ENCODE measurements at regions not wholly inside any gene's neighbourhood (a gene's known extent, or its start where the extent isn't known, plus 50 kb on each side); places are given as distances from the start of the nearest gene placed in this dataset.

DNA sequence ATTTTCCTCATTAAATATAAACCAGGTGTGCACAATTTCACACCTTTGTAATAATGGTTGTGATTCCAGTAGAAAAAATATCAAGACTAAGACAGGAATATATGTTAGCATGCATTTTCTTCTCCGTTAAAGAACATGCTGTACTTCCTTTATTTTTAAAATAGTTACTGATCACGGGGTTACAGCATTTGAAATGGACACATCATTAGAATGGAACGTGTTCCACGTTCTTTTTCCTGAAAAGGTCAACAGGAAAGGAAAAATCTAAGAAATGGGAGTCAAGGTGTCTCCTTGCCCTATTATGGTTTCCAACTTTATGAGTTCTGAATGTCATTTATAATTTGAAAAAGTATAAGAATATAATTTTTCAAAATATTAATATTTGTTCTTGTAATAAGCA, 1325.7 kb downstream of the SLC16A7 start:
- no peak overlapping the region for H3K27ac ChIP-seq
- TF ChIP-seq CTCF (conservative IDR thresholded peaks at IDR 0.05) (no peak), ZFX (IDR thresholded peaks at IDR 0.05) (no peak)

DNA sequence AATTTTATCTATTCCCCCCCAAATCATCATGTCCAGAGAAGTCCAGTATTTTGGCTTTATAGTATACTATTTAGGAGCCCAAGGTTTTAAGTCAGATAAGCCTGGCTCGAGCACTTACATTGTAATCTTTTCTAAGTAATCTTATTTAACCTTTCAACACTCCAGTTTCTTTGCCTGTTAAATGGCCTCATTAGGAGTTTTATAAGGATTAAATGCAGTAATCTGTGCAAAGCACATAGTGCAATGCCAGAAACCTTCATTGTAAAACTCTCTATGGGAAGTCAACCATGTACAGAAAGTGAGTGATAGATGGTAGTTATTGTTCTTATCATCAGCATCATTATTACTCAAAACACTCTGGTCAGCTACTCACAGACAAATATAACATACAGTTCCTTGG, 1330.4 kb downstream of the SLC16A7 start:
- H3K27ac ChIP-seq, result no peak overlapping the region
- TF ChIP-seq CTCF (conservative IDR thresholded peaks at IDR 0.05) (no peak), ZFX (IDR thresholded peaks at IDR 0.05) (no peak)

GRCh38 chr12:60930151-60930550, 1330.1 kb upstream of the USP15 start:
- TF ChIP-seq CTCF (conservative IDR thresholded peaks at IDR 0.05) (no peak), ZFX (IDR thresholded peaks at IDR 0.05) (no peak)
- H3K27ac ChIP-seq, result no peak overlapping the region

- no peak for TF ChIP-seq ZFX (IDR thresholded peaks at IDR 0.05)
- TF ChIP-seq CTCF (conservative IDR thresholded peaks at IDR 0.05), result peak; percentile 33
- no peak overlapping the region for H3K27ac ChIP-seq
Observed at GRCh38 chr12:60935981-60936761, 1324.0 kb upstream of the USP15 start.

- TF ChIP-seq CTCF (conservative IDR thresholded peaks at IDR 0.05) (no peak), ZFX (IDR thresholded peaks at IDR 0.05) (no peak)
- H3K27ac ChIP-seq, result no peak overlapping the region
Observed at GRCh38 chr12:60947533-60947932, 1312.7 kb upstream of the USP15 start.

- TF ChIP-seq CTCF (conservative IDR thresholded peaks at IDR 0.05) (no peak), ZFX (IDR thresholded peaks at IDR 0.05) (no peak)
- H3K27ac ChIP-seq, result no peak overlapping the region
Observed at GRCh38 chr12:60967128-60967527, 1293.1 kb upstream of the USP15 start.

DNA sequence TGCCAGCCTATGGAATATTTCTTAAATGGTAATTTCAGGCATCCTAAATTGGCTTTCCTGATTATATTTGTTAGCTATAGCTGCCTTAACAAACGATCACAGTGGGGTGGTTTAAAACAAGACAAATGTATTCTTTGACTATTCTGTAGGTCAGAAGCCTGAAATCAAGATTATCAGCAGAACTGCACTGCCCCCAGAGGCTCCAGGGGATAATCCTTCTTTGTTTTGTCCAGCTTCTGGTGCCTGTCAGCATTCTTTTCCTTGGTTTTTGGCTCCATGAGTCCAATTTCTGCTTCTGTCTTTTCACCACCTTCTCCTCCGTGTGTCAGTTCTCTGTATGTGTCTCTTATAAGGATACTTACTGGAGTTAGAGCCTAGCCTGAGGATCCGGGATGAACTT, 1282.2 kb upstream of the USP15 start:
- TF ChIP-seq ZFX (IDR thresholded peaks at IDR 0.05) (no peak), CTCF (conservative IDR thresholded peaks at IDR 0.05) (peak; percentile 61)
- H3K27ac ChIP-seq, result no peak overlapping the region
